WI38 (cell line): ENCODE measurements at regions not wholly inside any gene's neighbourhood (a gene's known extent, or its start where the extent isn't known, plus 50 kb on each side); places are given as distances from the start of the nearest gene placed in this dataset.

ENCODE experiments used
- H3K4me3 ChIP-seq: 2 replicates; pipeline ENCODE4 v1.5.1; 2011; ENCODE audit warnings: low read depth, mild to moderate bottlenecking, control low read depth, low read length
- CTCF ChIP-seq: IDR thresholded peaks from 2 replicates; pipeline ENCODE4 v1.5.1; 2012; ENCODE audit warnings: low read depth, mild to moderate bottlenecking, control low read depth, low read length

GRCh38 chr1:213884942-213885341, 102.8 kb upstream of the PROX1 start:
- no peak for TF ChIP-seq CTCF
- no peak overlapping the region for H3K4me3 ChIP-seq

- H3K4me3 ChIP-seq: no peak overlapping the region
- no peak for TF ChIP-seq CTCF
Measured at GRCh38 chr1:213887842-213888241, 99.9 kb upstream of the PROX1 start.

GRCh38 chr1:213891989-213892902, 95.5 kb upstream of the PROX1 start:
- H3K4me3 ChIP-seq: no peak overlapping the region

GRCh38 chr1:213898684-213899083, 89.1 kb upstream of the PROX1 start:
- no peak overlapping the region for H3K4me3 ChIP-seq
- TF ChIP-seq CTCF: no peak

More at GRCh38 chr1:213891989-213892902, 95.5 kb upstream of the PROX1 start:
- TF ChIP-seq CTCF: no peak

GRCh38 chr1:213899413-213899812, 88.4 kb upstream of the PROX1 start:
- TF ChIP-seq CTCF: no peak

GRCh38 chr1:213905344-213905743, 82.4 kb upstream of the PROX1 start:
- no peak for TF ChIP-seq CTCF
- H3K4me3 ChIP-seq: no peak overlapping the region

More at GRCh38 chr1:213899413-213899812, 88.4 kb upstream of the PROX1 start:
- no peak overlapping the region for H3K4me3 ChIP-seq

- TF ChIP-seq CTCF: no peak
- H3K4me3 ChIP-seq: no peak overlapping the region
Measured at GRCh38 chr1:213908521-213908920, 79.3 kb upstream of the PROX1 start.
